ENCODE measurements at regions not wholly inside any gene's neighbourhood (a gene's known extent, or its start where the extent isn't known, plus 50 kb on each side); places are given as distances from the start of the nearest gene placed in this dataset.

DNA sequence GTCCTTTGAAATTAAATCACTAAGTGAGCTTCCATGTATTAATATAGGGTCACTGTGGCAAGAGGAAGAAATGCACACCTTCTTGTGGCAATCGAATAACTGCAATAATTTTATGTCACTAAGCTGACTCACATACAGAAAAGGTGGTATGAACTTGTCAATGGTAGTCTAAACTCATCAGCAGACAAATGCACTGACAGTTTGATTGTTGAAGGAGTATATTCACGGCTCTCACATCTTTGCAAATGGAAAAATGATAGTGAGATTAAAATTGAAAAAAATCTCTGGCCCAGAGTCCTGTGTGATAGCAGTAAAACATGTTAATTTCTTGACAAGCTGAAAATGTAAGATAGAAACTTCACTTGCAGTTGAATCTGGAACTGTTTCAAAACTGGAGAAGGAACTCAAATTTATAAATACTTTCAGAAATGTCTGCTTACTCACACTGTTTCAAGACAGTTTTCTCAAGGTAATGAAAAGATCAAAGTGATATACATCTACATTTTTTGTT is 215.8 kb upstream of the CADM2 start:
- TF ChIP-seq, protein P1, sequence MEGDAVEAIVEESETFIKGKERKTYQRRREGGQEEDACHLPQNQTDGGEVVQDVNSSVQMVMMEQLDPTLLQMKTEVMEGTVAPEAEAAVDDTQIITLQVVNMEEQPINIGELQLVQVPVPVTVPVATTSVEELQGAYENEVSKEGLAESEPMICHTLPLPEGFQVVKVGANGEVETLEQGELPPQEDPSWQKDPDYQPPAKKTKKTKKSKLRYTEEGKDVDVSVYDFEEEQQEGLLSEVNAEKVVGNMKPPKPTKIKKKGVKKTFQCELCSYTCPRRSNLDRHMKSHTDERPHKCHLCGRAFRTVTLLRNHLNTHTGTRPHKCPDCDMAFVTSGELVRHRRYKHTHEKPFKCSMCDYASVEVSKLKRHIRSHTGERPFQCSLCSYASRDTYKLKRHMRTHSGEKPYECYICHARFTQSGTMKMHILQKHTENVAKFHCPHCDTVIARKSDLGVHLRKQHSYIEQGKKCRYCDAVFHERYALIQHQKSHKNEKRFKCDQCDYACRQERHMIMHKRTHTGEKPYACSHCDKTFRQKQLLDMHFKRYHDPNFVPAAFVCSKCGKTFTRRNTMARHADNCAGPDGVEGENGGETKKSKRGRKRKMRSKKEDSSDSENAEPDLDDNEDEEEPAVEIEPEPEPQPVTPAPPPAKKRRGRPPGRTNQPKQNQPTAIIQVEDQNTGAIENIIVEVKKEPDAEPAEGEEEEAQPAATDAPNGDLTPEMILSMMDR (conservative IDR thresholded peaks at IDR 0.05 in 1 of 2, IDR thresholded peaks at IDR 0.05 in 1 of 2; ENCODE audit: extremely low read depth in 1 of 2, insufficient read depth in 1 of 2, low read depth in 1 of 2, low read length in 2 of 2): no peak
- TF ChIP-seq EZH2 (IDR thresholded peaks at IDR 0.05; ENCODE audit: borderline replicate concordance, low read length): no peak
